ENCODE measurements at regions not wholly inside any gene's neighbourhood (a gene's known extent, or its start where the extent isn't known, plus 50 kb on each side); places are given as distances from the start of the nearest gene placed in this dataset.

GRCh38 chr15:24039683-24040082 lies 352.6 kb upstream of the NDN start:
- TF ChIP-seq CTCF (conservative IDR thresholded peaks at IDR 0.05; ENCODE audit: low read depth, low read length) (no peak), EZH2 (IDR thresholded peaks at IDR 0.05; ENCODE audit: low read length, unreplicated experiment) (no peak)
